ENCODE measurements at regions not wholly inside any gene's neighbourhood (a gene's known extent, or its start where the extent isn't known, plus 50 kb on each side); places are given as distances from the start of the nearest gene placed in this dataset.
A peak's percentile ranks its signal among the peaks of the same experiment; 100 is the strongest.
"Not testable (repeated sequence)": the region's sequence is repeated elsewhere in the genome, so short reads cannot be mapped to it uniquely, and the experiment has no call there.

DNA sequence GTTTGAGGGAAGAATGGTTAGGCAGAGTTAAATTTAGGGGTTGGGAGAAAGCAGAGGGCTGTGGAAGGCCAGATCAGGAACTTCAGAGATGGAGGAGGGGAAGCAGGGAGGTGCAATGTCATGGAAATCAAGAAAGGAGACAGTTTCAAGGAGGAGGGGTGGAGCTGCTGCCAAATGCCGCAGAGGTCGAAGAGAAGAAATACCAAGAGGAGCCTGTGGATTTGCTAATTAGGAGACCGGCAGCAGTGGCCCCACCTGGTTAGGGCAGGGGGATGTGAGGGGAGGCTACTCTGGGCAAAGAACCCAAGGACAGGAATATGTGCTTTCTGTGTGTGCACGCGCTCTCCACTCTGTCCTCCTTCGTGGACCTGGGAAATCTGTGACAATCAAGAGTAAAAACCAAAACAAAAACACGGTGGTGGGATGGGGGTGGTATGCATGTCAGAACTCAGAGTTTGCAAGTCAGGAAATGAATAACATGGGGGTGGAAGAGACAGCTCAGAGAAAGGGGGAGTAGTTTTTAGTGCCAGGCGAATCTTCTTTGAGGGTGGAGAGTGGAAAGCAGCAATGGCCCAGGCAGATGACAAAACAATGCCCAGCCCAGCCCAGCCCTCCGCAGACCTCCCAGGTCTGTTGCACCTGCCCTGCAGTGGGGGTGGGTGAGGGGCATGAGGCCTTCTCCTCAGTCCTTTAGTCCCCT is 102.9 kb upstream of the PAX2 start:
- no peak for DNase-seq

DNA sequence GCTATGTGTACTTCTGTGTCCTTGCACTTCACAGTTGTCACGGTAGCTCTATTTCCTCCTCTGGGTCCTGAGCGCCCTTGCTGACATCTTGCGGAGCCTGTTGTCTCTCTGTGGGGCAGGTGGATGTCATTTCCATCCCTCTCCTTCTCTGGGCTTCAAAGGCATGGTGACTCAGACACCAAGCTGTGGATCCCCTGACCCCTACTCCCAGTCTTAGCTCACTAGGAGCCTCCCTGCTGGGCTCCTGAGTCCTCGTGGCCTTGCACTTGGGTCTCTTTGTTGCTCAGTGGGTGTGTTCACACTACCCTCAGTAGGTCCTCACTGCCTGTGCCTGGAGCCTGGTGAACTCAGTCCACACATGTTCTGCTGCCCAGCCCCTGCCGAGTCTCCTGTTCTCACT is 100.3 kb upstream of the PAX2 start:
- DNase-seq, result no peak

DNA sequence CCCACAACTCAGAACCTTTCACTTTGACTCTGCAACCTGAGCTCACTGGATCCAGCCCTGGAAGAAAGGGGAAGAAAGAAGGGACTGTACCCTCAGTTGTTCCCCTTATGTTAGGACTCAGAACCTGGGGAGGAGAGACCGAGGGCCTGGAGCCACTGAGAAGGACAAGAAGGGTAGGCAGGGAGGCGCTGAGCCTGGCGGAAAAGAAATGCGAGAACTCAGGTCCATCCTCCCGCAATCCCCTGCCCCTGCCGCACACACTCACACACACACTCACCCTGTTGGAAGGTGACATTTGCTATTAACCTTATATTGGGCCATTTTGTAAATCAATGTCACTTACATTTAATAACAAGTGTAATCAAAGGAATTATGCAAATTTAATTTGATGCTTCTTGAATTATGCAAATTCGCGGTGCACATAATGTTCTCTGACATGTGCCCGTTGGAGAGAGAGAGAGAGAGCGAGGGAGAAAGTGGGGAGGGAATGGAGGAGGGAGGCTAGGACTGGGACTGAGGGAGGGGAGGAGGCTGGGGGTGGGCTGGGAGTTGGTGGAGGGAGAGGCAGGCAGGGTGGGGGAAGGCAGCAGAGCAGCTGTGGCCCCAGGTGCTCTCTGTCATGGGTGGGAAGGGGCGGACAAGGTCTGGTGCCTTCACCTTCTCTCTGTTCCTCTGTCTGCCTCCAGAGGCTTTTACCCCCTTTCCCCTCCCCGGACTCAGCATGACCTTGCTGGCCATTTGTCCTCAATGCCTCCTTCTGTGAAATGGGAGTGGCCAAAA is 99.6 kb upstream of the PAX2 start:
- DNase-seq, result no peak

DNA sequence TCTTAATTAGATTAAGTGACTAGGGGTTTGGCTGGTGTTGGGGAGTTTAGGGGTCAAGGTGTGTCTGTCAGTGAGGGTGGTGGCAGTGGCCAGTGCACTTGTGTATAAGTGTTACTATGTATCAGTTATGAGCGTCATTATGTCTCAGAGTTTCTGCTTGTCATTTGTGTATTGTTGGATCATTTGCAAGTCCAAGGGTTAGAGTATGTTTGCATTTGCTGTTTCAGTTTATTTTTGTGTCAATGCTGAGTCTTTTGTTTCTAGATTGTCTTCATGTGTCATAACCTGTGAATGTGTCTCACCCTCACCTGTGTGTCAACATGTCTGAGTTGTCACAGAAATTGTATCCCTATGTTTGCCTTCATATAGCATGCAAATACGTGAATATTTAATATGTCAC is 97.5 kb upstream of the PAX2 start:
- no peak for DNase-seq

DNA sequence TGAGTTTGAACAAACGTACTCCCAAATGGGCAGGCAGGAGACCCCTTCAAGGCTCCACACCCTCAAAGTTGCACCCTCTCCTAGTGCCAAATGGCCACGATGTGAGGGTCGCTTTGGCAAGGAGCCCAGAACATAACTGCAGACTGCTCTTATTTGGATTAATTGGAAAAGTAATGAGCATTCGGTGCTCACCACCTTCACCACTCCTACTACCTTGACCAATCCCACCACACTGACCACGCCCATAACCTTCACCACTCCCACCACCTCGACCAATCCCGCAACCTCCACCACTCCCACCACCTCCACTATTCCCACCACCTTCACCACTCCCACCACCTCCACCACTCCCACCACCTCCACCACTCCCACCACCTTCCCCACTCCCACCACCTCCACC is 94.7 kb upstream of the PAX2 start:
- DNase-seq, result no peak

DNA sequence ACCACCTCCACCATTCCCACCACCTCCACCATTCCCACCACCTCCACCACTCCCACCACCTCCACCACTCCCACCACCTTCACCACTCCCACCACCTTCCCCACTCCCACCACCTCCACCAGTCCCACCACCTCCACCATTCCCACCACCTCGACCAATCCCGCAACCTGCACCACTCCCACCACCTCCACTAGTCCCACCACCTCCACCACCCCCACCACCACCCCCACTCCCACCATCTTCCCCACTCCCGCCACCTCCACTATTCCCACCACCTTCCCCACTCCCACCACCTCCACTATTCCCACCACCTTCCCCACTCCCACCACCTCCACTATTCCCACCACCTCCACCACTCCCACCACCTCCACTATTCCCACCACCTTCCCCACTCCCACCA is 94.3 kb upstream of the PAX2 start:
- DNase-seq, result not testable (repeated sequence)

DNA sequence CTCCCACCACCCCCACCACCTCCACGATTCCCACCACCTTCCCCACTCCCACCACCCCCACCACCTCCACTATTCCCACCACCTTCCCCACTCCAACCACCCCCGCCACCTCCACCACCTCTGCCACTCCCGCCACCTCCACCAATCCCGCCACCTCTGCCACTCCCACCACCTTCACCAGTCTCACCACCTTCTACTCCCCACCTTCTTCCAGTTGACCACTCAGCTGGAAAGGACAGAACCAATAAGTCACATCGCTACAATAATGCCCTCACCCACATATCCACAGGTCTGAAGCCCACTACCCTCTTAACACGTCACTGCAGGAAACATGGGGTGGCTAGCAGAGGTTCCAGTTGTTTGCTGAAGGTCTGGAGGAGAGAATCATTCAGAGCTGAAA is 93.5 kb upstream of the PAX2 start:
- DNase-seq, result no peak

DNA sequence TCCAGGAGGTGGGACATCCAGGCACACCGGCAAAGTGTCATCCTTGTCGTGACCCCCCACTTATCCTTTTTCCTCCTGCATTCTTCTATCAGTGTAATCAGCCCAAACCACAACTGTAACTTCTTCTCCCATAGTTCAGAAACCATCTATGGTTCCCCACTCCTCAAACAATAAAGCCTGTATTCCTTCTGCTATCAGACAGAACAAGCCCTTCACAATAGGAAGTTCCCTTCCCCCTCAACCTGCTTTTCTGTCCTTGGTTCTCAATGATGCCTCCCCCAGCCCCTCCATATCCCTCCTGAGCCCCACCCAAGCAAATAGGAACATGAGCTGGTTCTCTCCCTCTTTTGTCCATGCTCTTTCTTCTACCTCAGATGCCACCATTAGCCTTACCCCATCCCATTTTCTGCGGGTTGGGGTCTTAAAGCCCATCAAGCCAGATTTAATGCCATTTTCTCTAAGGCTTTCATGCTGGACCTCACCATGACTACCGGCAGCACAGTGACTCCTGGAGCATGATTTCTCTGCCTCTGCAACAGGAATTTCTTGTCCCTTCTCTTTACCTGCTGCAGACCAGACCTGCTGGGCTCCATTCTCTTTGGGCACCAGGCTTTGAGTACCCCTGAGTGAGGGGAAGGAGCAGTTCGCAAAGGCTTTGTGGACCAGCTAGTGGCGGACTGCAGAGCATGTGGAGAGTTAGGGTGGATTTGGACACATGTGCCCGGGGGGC is 92.8 kb upstream of the PAX2 start:
- no peak for DNase-seq

DNA sequence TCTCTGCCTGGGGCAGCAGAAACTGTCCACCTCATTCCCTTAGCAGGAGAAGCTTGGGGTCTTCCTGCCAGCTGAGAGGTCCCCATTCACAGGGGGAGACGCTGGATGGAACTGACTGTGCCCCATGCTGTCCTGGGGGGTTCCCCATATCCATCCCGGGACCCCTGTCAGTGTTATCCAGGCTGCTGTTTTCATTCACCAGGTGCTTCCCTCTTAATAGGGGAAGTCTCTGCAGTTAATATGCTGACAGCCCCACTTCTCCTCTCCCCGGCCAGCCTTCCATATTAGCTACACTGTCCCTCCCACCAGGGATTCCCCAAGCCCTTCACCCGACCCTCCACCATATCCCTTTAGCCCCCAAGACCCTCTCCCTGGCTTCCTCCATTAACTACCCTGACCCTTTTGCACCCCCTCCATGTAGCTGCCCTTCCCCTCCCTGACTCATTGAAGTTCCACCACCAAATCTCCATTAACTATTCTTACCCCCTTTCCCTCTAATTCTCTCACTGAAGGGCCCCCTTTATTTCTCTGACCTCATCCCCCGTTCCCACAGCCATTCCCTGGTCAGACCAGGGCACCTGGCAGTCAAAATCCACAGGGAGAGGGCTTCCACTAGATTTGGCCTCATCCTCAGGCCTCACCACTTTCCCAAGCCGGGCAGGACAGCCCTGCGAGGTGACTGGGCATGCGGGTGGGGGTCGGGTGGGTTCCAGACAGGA is 92.0 kb upstream of the PAX2 start:
- no peak for DNase-seq

DNA sequence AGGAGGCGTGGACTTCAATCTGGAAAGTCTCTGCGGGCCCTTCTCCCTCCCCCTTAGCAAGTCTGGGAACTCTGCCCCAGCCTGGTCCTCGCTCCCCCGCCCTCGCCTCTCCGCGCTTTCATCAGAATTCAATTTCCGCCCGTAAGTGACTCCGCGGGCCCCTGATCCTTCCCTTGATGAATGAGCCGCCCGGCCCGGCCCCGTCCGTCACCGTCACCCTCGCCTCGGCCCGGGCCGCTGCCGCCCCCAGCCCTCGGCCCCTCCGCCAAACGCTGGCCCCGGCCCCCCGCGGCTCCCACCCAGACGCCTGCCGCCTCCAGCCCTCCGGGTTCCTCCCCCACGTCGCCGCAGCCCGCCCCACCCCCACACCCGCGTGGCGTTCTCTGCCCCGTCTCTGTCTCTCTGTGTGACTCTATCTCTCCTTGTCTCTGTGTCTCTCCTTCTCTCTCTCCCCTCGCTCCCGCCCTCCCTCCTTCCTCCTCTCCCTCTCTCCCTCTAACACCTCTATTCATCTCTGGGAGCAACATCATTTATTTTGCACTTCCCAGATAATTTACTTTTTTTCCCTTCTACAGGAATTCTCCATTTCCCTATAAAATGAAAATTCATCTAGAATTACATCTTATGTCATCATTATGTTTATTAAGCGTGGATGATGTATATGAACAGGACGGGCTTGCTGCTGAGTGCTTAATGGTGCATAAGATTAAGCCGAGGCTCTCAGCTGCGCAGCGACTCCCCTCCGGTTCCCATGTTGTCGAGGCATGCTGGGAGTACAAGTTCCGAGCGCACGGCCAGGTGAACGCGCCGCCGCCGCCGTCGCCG is 91.2 kb upstream of the PAX2 start:
- no peak for DNase-seq

DNA sequence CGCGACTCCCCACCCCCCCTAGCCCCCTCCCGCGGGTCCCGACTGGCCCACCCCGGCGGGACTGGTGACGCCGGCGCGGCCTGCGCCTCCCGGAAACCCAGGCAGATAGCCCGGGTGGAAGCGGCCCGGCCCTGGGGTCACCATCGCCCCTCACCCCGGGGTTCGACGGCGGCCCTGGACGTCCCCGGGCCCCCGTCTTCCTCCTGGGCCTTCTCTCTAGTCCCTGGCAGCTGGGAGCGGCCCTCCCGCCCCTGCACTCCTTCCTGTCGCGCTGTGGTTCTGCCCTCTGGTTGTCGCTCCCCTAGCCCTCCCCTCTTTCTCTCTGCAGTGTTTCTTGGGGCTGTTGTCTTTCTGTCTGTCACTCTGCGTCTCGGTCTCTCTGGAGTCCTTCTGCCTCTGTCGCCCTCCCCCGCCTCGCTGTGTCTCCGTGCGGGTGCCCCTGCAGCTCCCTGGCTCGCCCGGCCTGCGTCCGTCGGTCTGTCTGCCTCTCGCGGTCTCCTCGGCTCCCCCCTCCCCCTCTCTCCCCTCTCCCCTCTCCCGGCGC is 90.5 kb upstream of the PAX2 start:
- DNase-seq, result no peak

DNA sequence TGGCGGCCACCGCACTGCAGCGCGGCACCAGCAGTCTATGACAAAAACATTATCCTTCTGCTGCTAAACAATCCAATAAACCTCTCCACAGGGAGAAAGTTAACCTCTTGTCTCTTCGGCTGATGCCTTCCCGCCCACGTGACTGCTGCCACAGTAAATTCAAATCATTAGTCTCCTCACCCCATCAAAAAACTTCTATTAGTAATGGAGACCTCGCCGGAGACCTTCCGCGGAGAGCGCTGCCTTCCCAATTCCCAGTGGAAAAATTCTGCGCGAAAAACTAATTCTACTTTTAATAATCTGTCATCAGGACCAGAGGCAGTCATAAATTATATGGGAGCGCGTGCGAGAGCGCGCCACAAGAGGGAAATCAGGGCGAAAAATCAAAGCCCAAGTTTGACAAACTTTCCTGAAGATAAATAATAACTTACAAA is 90.0 kb upstream of the PAX2 start:
- no peak for DNase-seq

DNA sequence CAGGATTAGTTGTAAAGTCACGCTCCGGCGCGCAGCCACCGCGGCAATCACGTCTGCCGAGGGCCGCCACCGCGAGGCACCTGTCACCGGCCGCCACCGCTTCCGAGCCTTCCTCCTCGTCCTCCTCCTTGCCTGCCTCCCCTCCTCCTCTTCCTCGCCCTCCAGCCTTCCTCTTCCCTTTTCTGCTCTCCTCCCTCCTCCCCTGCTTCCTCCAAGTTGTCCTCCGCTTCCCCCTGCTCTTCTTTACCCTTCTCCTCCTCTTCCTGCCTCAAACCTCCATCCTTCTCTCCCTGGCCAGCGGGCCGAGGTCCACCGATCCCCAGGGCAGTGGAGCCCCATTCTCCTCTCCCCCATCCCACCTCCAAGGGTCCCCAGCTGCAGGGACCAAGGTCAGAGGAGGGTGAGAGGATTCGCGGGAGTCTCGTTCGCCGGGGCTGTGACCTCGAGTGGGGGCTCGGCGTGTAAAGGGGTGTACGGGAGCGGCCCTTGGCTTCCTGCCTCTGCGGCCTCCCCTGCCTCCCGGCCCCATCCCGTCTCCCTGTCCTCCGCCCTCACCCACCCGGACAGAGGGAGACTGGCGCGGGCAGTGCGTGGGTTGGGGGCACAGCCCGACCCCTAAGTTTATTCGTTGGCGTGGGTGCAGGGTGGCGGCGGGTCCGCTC is 89.5 kb upstream of the PAX2 start:
- no peak for DNase-seq

DNA sequence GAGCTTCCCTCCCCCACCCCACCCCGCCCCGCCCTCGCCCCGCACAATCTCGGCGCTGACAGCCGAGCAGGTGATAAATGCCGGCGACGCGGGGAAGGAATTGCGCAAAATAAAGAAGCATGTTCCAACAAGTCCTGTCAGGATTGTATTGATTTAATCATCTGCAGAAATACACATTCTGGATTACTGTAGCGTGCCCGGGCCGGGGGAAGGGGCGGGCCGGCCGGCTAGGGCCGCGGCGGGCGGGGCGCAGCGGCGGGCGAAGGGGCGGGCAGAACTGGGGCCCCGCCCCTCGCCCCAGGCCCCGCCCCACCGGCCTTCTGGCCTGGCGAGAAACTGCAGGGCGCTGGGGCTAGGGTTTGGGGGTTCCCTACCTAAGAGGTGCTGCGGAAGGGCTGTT is 88.9 kb upstream of the PAX2 start:
- DNase-seq, result peak; percentile 33

DNA sequence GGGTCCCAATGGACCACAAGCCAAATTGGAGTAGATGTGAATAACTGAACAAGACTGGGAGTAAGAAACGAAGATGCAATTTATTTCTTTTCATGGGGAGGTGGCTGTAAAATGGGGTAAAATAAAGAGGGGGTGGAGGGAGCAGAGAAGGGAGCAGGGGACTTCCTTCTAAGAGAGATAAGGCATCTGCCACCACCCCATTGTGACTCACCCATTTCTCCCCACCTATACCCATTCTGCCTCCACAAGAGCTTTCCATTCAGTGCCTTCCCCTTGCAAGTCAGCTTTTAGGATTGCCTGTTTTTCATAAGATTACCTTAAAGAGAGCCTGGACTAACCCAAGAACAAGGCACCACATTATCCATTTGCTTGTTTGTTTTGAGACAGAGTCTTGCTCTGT is 87.1 kb upstream of the PAX2 start:
- no peak for DNase-seq

DNA sequence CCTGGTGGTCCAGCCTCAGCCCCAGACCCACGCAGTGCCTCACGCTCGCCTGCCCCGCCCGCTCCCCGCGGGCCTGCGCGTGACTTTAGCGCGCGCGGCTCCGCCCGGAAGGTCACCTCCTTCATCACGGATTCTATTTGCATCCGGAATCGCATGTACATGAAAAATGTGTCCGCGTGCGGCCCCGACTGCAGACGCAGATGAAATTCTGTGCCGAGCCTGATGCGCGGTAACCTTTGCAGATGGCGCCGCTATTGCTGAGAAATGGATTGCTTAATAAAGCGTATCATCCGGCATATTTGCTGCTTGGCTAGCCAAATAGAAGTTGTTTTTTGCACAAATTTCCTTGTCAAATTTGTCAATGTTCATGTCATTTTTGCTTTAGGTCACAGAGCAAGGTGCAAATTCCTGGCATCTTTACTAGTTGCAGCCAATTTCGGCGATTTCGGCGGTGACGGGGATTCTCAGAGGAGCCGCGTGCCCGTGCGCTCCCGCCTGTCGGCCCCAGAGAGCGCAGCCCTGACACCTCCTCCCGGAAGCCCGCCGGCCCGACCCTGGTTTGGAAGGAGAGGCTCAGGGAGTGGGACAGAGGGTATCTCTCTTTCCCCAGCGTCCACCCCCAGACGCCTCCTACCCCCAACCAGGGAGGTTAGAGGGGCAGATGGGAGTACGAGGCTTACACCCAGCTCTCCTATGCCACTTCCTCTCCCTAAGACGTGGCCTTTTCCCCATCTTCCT is 85.9 kb upstream of the PAX2 start:
- no peak for DNase-seq

DNA sequence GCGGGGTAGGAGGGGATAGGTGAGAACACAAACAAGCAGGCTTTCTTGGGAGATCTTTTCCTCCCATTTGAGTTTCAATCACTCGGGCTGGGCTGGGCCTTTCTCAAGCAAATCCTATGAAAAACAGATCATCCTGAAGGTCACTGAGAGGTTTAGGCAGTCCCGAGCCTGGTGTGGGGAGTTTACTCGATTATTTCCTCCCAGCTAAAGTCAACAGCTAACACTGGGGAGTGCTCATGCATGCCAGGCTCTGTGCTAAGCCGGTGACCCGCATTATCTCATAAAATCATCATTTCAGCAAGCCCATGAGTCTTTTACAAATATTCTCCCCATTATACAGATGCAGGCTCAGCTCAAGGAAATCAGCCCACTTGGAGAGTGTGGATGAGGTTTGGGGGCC is 85.0 kb upstream of the PAX2 start:
- no peak for DNase-seq

DNA sequence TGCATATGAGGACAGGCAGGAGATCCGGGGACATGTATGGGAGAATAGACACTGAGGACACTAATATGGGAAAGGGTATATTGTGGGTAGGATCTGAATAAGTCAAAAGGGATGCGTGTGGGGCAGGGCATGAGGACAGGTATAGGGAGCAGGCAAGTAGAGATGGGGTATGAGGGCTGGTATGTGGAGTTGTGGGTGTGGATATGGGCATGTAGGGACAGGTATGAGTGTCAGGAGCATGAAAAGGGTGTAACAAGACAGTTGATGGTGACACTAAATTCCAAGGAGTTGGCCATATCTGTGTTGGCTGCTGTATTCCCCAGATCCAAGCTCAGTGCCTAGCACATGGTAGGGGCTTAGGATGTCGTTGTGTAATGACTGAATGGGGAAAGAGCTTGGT is 84.4 kb upstream of the PAX2 start:
- no peak for DNase-seq

DNA sequence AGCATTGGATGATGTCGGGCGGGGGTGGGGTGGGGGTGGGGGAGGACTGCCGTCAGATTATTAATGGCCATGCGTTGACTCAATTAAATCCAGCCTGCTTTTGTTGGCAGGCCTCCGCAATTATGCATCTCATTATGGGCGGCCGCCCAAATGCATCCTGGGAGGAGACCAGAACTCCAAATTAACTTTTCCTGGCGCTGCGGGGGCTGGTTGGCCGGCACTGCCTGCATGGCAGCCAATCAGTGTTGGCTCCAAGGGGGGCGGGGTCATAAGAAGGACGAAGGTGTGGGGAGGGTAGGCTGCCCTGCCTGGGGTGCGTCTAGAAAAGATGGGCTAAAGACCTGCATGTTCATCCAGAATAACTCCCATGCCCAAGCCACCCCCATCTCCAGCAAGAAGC is 83.9 kb upstream of the PAX2 start:
- DNase-seq, result no peak

DNA sequence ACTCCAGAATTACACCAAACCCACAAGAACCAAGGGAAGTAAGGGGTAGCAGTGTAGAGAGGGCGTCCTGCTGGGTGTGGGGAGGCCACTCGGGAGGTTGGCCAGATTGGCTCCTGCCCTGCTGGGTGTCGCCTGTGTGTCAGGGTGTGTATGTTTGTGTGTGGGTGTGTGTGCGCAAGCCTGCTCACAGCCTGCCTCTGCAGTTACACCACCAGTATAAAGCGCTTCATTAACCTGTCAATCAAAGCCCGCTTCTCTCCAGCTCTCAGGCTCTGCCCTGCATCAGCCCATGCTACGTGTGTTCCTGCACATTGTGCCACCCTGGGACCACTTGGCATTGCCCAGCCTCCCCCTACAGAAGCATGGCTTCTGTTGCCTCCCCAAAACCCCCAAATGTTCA is 83.3 kb upstream of the PAX2 start:
- no peak for DNase-seq

All from NCI-H2171 (cell line).